Activated CD8-positive, alpha-beta memory T cell treated with anti-CD3 and anti-CD28 coated beads for 1 hour (primary cell): ENCODE measurements at regions not wholly inside any gene's neighbourhood (a gene's known extent, or its start where the extent isn't known, plus 50 kb on each side); places are given as distances from the start of the nearest gene placed in this dataset.

Source experiments
- DNase-seq, 2 donors: peaks; one replicate each; pipeline ENCODE4 v3.0.0-alpha.2; 2020; ENCODE audit warnings: low read depth in 1 of 2; ENCODE audit errors: extremely low read depth in 1 of 2

GRCh38 chr18:40864846-40865245, 1090.2 kb upstream of the PIK3C3 start:
- DNase-seq = no peak

- no peak for DNase-seq
Observed at GRCh38 chr18:40863801-40864200, 1091.2 kb upstream of the PIK3C3 start.

- no peak for DNase-seq
Observed at GRCh38 chr18:40860189-40860588, 1094.8 kb upstream of the PIK3C3 start.

- no peak for DNase-seq
Observed at GRCh38 chr18:40855661-40856060, 1099.4 kb upstream of the PIK3C3 start.

- no peak for DNase-seq
Observed at GRCh38 chr18:40852406-40852805, 1102.6 kb upstream of the PIK3C3 start.

- DNase-seq = no peak
Observed at GRCh38 chr18:40851014-40851429, 1104.0 kb upstream of the PIK3C3 start.

- no peak for DNase-seq
Observed at GRCh38 chr18:40849886-40850285, 1105.1 kb upstream of the PIK3C3 start.

- no peak for DNase-seq
Observed at GRCh38 chr18:40841467-40841866, 1113.6 kb upstream of the PIK3C3 start.

GRCh38 chr18:40841063-40841462, 1114.0 kb upstream of the PIK3C3 start:
- no peak for DNase-seq

GRCh38 chr18:40832362-40832761, 1122.7 kb upstream of the PIK3C3 start:
- no peak for DNase-seq

GRCh38 chr18:40824291-40824690, 1130.7 kb upstream of the PIK3C3 start:
- DNase-seq = no peak

GRCh38 chr18:40821596-40822243, 1133.3 kb upstream of the PIK3C3 start:
- DNase-seq = no peak

GRCh38 chr18:40812981-40813515, 1142.0 kb upstream of the PIK3C3 start:
- DNase-seq = no peak

GRCh38 chr18:40810372-40810771, 1144.7 kb upstream of the PIK3C3 start:
- no peak for DNase-seq

- no peak for DNase-seq
Observed at GRCh38 chr18:40789286-40789685, 1165.7 kb upstream of the PIK3C3 start.

GRCh38 chr18:40782453-40783130, 1172.4 kb upstream of the PIK3C3 start:
- no peak for DNase-seq

GRCh38 chr18:40769786-40770185, 1185.2 kb upstream of the PIK3C3 start:
- DNase-seq = no peak

- no peak for DNase-seq
Observed at GRCh38 chr18:40760251-40760650, 1194.8 kb upstream of the PIK3C3 start.

- DNase-seq = no peak
Observed at GRCh38 chr18:40754477-40754876, 1200.6 kb upstream of the PIK3C3 start.

GRCh38 chr18:40752316-40752715, 1202.7 kb upstream of the PIK3C3 start:
- DNase-seq = no peak

- no peak for DNase-seq
Observed at GRCh38 chr18:40751186-40751585, 1203.8 kb upstream of the PIK3C3 start.

GRCh38 chr18:40739029-40739428, 1216.0 kb upstream of the PIK3C3 start:
- no peak for DNase-seq
